WERI-Rb-1 (cell line): ENCODE measurements at regions not wholly inside any gene's neighbourhood (a gene's known extent, or its start where the extent isn't known, plus 50 kb on each side); places are given as distances from the start of the nearest gene placed in this dataset.

Experiments
- DNase-seq: peaks from one replicate; pipeline ENCODE4 v3.0.0-alpha.2; 2020
- H3K27ac ChIP-seq: fragments of 250-450 bp; sonication (Bioruptor Pico); 2 replicates; pipeline ENCODE4 v1.5.1; 2020; ENCODE audit warnings: mild to moderate bottlenecking, moderate library complexity
- H3K27me3 ChIP-seq: fragments of 250-450 bp; sonication (Bioruptor Pico); 2 replicates; pipeline ENCODE4 v1.5.1; 2021; ENCODE audit warnings: mild to moderate bottlenecking, low read depth, moderate library complexity; ENCODE audit not compliant: insufficient read depth, severe bottlenecking
- H3K36me3 ChIP-seq: fragments of 250-450 bp; sonication (Bioruptor Pico); 2 replicates; pipeline ENCODE4 v1.5.1; 2020; ENCODE audit warnings: mild to moderate bottlenecking, moderate library complexity
- H3K4me3 ChIP-seq: 2 replicates; pipeline ENCODE4 v1.5.1; 2011; ENCODE audit warnings: low read depth, mild to moderate bottlenecking, control low read depth, low read length
- H3K9me3 ChIP-seq: fragments of 250-450 bp; sonication (Bioruptor Pico); 2 replicates; pipeline ENCODE4 v1.5.1; 2021; ENCODE audit warnings: mild to moderate bottlenecking, moderate library complexity; ENCODE audit not compliant: severe bottlenecking
- CTCF ChIP-seq: IDR thresholded peaks from 2 replicates; pipeline ENCODE4 v1.5.1; 2011; ENCODE audit warnings: low read depth, mild to moderate bottlenecking, control low read depth, inconsistent platforms, low read length

- no peak overlapping the region for H3K4me3 ChIP-seq
- no peaks in the 10 kb centered on the region for H3K27me3 ChIP-seq
- H3K36me3 ChIP-seq = no peaks in the 10 kb centered on the region
- TF ChIP-seq CTCF = no peak
- DNase-seq = no peak
- no peaks in the 10 kb centered on the region for H3K9me3 ChIP-seq
- no peak overlapping the region for H3K27ac ChIP-seq
Observed at GRCh38 chr2:204065566-204065965, 129.0 kb downstream of the ICOS start.

GRCh38 chr2:204066051-204066450 lies 129.5 kb downstream of the ICOS start:
- H3K27me3 ChIP-seq = no peaks in the 10 kb centered on the region
- no peak overlapping the region for H3K4me3 ChIP-seq
- no peaks in the 10 kb centered on the region for H3K9me3 ChIP-seq
- no peaks in the 10 kb centered on the region for H3K36me3 ChIP-seq
- no peak for DNase-seq
- TF ChIP-seq CTCF = no peak
- H3K27ac ChIP-seq = no peak overlapping the region

GRCh38 chr2:204069804-204070203 lies 133.2 kb downstream of the ICOS start:
- TF ChIP-seq CTCF = no peak
- no peak overlapping the region for H3K27ac ChIP-seq
- H3K36me3 ChIP-seq = no peaks in the 10 kb centered on the region
- H3K9me3 ChIP-seq = no peaks in the 10 kb centered on the region
- no peak overlapping the region for H3K4me3 ChIP-seq
- DNase-seq = no peak
- no peaks in the 10 kb centered on the region for H3K27me3 ChIP-seq

GRCh38 chr2:204072443-204073324 lies 136.1 kb downstream of the ICOS start:
- Histone ChIP-seq H3K27ac (no peak overlapping the region), H3K4me3 (no peak overlapping the region), H3K36me3 (no peaks in the 10 kb centered on the region), H3K27me3 (no peaks in the 10 kb centered on the region), H3K9me3 (no peaks in the 10 kb centered on the region)
- TF ChIP-seq CTCF = peak; percentile 62
- DNase-seq = peak; percentile 60

- H3K27ac ChIP-seq = no peak overlapping the region
- no peaks in the 10 kb centered on the region for H3K27me3 ChIP-seq
- no peak for DNase-seq
- H3K4me3 ChIP-seq = no peak overlapping the region
- no peaks in the 10 kb centered on the region for H3K36me3 ChIP-seq
- TF ChIP-seq CTCF = no peak
- H3K9me3 ChIP-seq = no peaks in the 10 kb centered on the region
Observed at GRCh38 chr2:204074456-204074855, 137.9 kb downstream of the ICOS start.
